Transverse colon (tissue), 3 donors: ENCODE measurements at regions not wholly inside any gene's neighbourhood (a gene's known extent, or its start where the extent isn't known, plus 50 kb on each side); places are given as distances from the start of the nearest gene placed in this dataset.

Experiments used
- CTCF ChIP-seq, 5 experiments: fragments of 200-600 bp in 3 of 5; fragments of 450-650 bp in 2 of 5; sonication (generic) in 3 of 5; IDR thresholded peaks; 1 replicate in 2 of 5; 2 replicates in 3 of 5; pipeline ENCODE4 v1.5.1; 2016 to 2017; ENCODE audit warnings: antibody characterized with exemption in 5 of 5, inconsistent platforms in 3 of 5, mild to moderate bottlenecking in 2 of 5, moderate library complexity in 1 of 5
- EP300 ChIP-seq: sonication (generic); formaldehyde crosslinking; IDR thresholded peaks from one replicate; pipeline ENCODE4 v1.6.1; 2017; ENCODE audit warnings: antibody characterized with exemption, low read depth

GRCh38 chr14:87754520-87755223 lies 238.3 kb downstream of the GALC start:
- no peak for TF ChIP-seq CTCF (IDR thresholded peaks at IDR 0.05)
- TF ChIP-seq EP300, result no peak
